IMR-90 (cell line): ENCODE measurements at regions not wholly inside any gene's neighbourhood (a gene's known extent, or its start where the extent isn't known, plus 50 kb on each side); places are given as distances from the start of the nearest gene placed in this dataset.

ENCODE experiments used
- ATAC-seq: fragments of 200-7000 bp; cut with Tn5 transposase; 2 replicates; pipeline ENCODE4 v1.9.1; 2020; ENCODE audit warnings: low read depth, mild to moderate bottlenecking, moderate library complexity
- BruUV-seq: library from RNA; stranded (reverse); fragments of 400-500 nt; replicated peaks from 2 replicates; lab custom pipeline; 2021; lab: Mats Ljungman, UMichigan
- CTCF ChIA-PET: fragments of 300-600 bp; formaldehyde crosslinking; extraction: SDS; loops from one replicate; lab custom pipeline; 2021; ENCODE audit warnings: antibody characterized with exemption; lab: Yijun Ruan, JAX
- POLR2A ChIA-PET: fragments of 300-600 bp; sonication (Branson Sonifier 250); formaldehyde crosslinking; loops from one replicate; lab custom pipeline; 2022; ENCODE audit warnings: antibody characterized with exemption; ENCODE audit not compliant: unreplicated experiment; lab: Charles Lee
- DNase-seq: peaks from one replicate; pipeline ENCODE4 v3.0.0; 2013
- H2AFZ ChIP-seq: replicated peaks from 2 replicates; pipeline ENCODE3; 2013; ENCODE audit warnings: low read length, mild to moderate bottlenecking; ENCODE audit not compliant: poor library complexity
- H2AK5ac ChIP-seq: 2 replicates; pipeline ENCODE4 v1.6.1; 2013; ENCODE audit warnings: low read depth, low read length, inconsistent platforms
- H2AK9ac ChIP-seq: replicated peaks from 2 replicates; pipeline ENCODE3; 2013; ENCODE audit warnings: mild to moderate bottlenecking, low read depth, low read length, moderate library complexity; ENCODE audit not compliant: poor library complexity
- H2BK120ac ChIP-seq: 2 replicates; pipeline ENCODE4 v1.6.1; 2013; ENCODE audit warnings: low read depth, low read length, inconsistent platforms
- H2BK15ac ChIP-seq: 3 replicates; pipeline ENCODE4 v1.6.1; 2013; ENCODE audit warnings: low read depth, low read length, inconsistent platforms
- H2BK20ac ChIP-seq: 2 replicates; pipeline ENCODE4 v1.6.1; 2013; ENCODE audit warnings: low read depth, mild to moderate bottlenecking, inconsistent platforms, low read length, moderate library complexity
- H2BK5ac ChIP-seq: 2 replicates; pipeline ENCODE4 v1.6.1; 2013; ENCODE audit warnings: mild to moderate bottlenecking, low read depth, low read length, inconsistent platforms; ENCODE audit not compliant: poor library complexity, severe bottlenecking
- H3K14ac ChIP-seq: replicated peaks from 2 replicates; pipeline ENCODE4 v1.6.1; 2013; ENCODE audit warnings: low read depth, low read length, inconsistent platforms
- H3K18ac ChIP-seq: 2 replicates; pipeline ENCODE4 v1.6.1; 2013; ENCODE audit warnings: low read depth, low read length, control low read depth
- H3K23ac ChIP-seq: 2 replicates; pipeline ENCODE4 v1.6.1; 2013; ENCODE audit warnings: low read depth, low read length, inconsistent platforms
- H3K27ac ChIP-seq: 2 replicates; pipeline ENCODE4 v1.5.1; 2013; ENCODE audit warnings: mild to moderate bottlenecking, control low read depth, low read length; ENCODE audit not compliant: insufficient read depth
- H3K27me3 ChIP-seq: 2 replicates; pipeline ENCODE4 v1.6.1; 2013; ENCODE audit warnings: low read length; ENCODE audit not compliant: control insufficient read depth, insufficient read depth
- H3K36me3 ChIP-seq: 2 replicates; pipeline ENCODE4 v1.6.1; 2013; ENCODE audit warnings: low read length, mixed read lengths; ENCODE audit not compliant: control insufficient read depth, insufficient read depth
- H3K4ac ChIP-seq: 2 replicates; pipeline ENCODE4 v1.6.1; 2013; ENCODE audit warnings: low read depth, low read length, inconsistent platforms
- H3K4me1 ChIP-seq: 2 replicates; pipeline ENCODE4 v1.6.1; 2013; ENCODE audit warnings: low read length, mixed read lengths; ENCODE audit not compliant: control insufficient read depth, insufficient read depth
- H3K4me2 ChIP-seq: 2 replicates; pipeline ENCODE4 v1.6.1; 2013; ENCODE audit warnings: low read depth, mild to moderate bottlenecking, control low read depth, low read length, moderate library complexity
- H3K4me3 ChIP-seq: 2 replicates; pipeline ENCODE4 v1.5.1; 2013; ENCODE audit warnings: low read depth, mild to moderate bottlenecking, control low read depth, low read length, moderate library complexity; ENCODE audit not compliant: insufficient read depth
- H3K56ac ChIP-seq: 2 replicates; pipeline ENCODE4 v1.6.1; 2013; ENCODE audit warnings: low read length, inconsistent platforms; ENCODE audit not compliant: insufficient read depth; ENCODE audit errors: extremely low read depth
- H3K79me1 ChIP-seq, 2 experiments: 2 replicates each; pipeline ENCODE4 v1.6.1; 2013; ENCODE audit warnings: low read length in 2 of 2, inconsistent platforms in 1 of 2, low read depth in 1 of 2
- H3K9ac ChIP-seq: 2 replicates; pipeline ENCODE4 v1.6.1; 2013; ENCODE audit warnings: low read depth, low read length, control low read depth
- H3K9me1 ChIP-seq: 2 replicates; pipeline ENCODE4 v1.6.1; 2013; ENCODE audit warnings: low read length, inconsistent platforms; ENCODE audit not compliant: insufficient read depth
- H3K9me3 ChIP-seq: 2 replicates; pipeline ENCODE4 v1.6.1; 2013; ENCODE audit warnings: low read length; ENCODE audit not compliant: control insufficient read depth, insufficient read depth
- H4K20me1 ChIP-seq: 2 replicates; pipeline ENCODE4 v1.6.1; 2013; ENCODE audit warnings: low read length, inconsistent platforms; ENCODE audit not compliant: insufficient read depth
- H4K5ac ChIP-seq: 2 replicates; pipeline ENCODE4 v1.6.1; 2013; ENCODE audit warnings: mild to moderate bottlenecking, low read depth, low read length, control low read depth
- H4K8ac ChIP-seq, 2 experiments: 2 replicates each; pipeline ENCODE4 v1.6.1; 2013; ENCODE audit warnings: low read depth in 2 of 2, low read length in 2 of 2, control low read depth in 1 of 2, inconsistent platforms in 1 of 2
- H4K91ac ChIP-seq: 2 replicates; pipeline ENCODE4 v1.6.1; 2013; ENCODE audit warnings: low read depth, low read length, inconsistent platforms; ENCODE audit not compliant: insufficient read depth
- BHLHE40 ChIP-seq: fragments of 150-350 bp; IDR thresholded peaks from 2 replicates; pipeline ENCODE4 v1.6.1; 2016; ENCODE audit warnings: mild to moderate bottlenecking, low read depth, low read length
- CEBPB ChIP-seq: IDR thresholded peaks from 2 replicates; pipeline ENCODE4 v1.6.1; 2012; ENCODE audit warnings: low read depth, low read length, improper control_type of control experiment
- CHD1 ChIP-seq: IDR thresholded peaks from 2 replicates; pipeline ENCODE4 v1.6.1; 2012; ENCODE audit warnings: low read depth, low read length, improper control_type of control experiment
- FOS ChIP-seq: fragments of 150-350 bp; IDR thresholded peaks from 2 replicates; pipeline ENCODE4 v1.6.1; 2016; ENCODE audit warnings: low read depth, low read length
- MAFK ChIP-seq: IDR thresholded peaks from 2 replicates; pipeline ENCODE4 v1.6.1; 2012; ENCODE audit warnings: low read depth, low read length, improper control_type of control experiment
- MAZ ChIP-seq: IDR thresholded peaks from 2 replicates; pipeline ENCODE4 v1.6.1; 2012; ENCODE audit warnings: low read depth, mild to moderate bottlenecking, low read length, improper control_type of control experiment, moderate library complexity, borderline replicate concordance
- MXI1 ChIP-seq: IDR thresholded peaks from 2 replicates; pipeline ENCODE4 v1.6.1; 2012; ENCODE audit warnings: low read depth, mild to moderate bottlenecking, low read length, moderate library complexity, borderline replicate concordance
- NFE2L2 ChIP-seq: fragments of 150-350 bp; IDR thresholded peaks from 2 replicates; pipeline ENCODE4 v1.6.1; 2016; ENCODE audit warnings: low read depth, mild to moderate bottlenecking, low read length
- POLR2A ChIP-seq: IDR thresholded peaks from 2 replicates; pipeline ENCODE4 v1.6.1; 2012; ENCODE audit warnings: mild to moderate bottlenecking, low read depth, low read length
- RAD21 ChIP-seq: IDR thresholded peaks from 2 replicates; pipeline ENCODE4 v1.6.1; 2012; ENCODE audit warnings: low read length, improper control_type of control experiment
- RCOR1 ChIP-seq: IDR thresholded peaks from 2 replicates; pipeline ENCODE4 v1.6.1; 2012; ENCODE audit warnings: mild to moderate bottlenecking, low read length, improper control_type of control experiment; ENCODE audit not compliant: insufficient replicate concordance
- RFX5 ChIP-seq: IDR thresholded peaks from 2 replicates; pipeline ENCODE4 v1.8.0; 2012; ENCODE audit warnings: low read depth, mild to moderate bottlenecking, low read length, moderate library complexity
- SMC3 ChIP-seq: fragments of 150-350 bp; IDR thresholded peaks from 2 replicates; pipeline ENCODE4 v1.6.1; 2016; ENCODE audit warnings: low read depth, mild to moderate bottlenecking, antibody characterized with exemption, low read length, moderate library complexity
- WGBS, 2 experiments: methylation state at CpG; one replicate each; pipeline versions ENCODE4 v1.1.5 to v1.1.7; 2013; ENCODE audit warnings: missing lambda C conversion rate in 2 of 2; ENCODE audit not compliant: insufficient read length in 1 of 2; ENCODE audit errors: extremely low coverage in 2 of 2; 5-methylcytosine and 5-hydroxymethylcytosine counted together
- dilution Hi-C: fragments of 300-500 bp; cut with HindIII; formaldehyde crosslinking; loops from one replicate; pipeline ENCODE4 v1.14.3; 2018; ENCODE audit warnings: low sequenced_read_pairs; ENCODE audit not compliant: unreplicated experiment
- in situ Hi-C: fragments of 300-500 bp; cut with MboI; formaldehyde crosslinking; loops from 3 replicates; pipeline ENCODE4 v1.14.3; 2019; ENCODE audit warnings: low sequenced_read_pairs, inconsistent platforms, mixed read lengths
- intact Hi-C: fragments of 100-400 bp; cut with micrococcal nuclease; formaldehyde crosslinking; loops from 2 replicates; pipeline ENCODE4 v1.10.0; 2022
- TF ChIP-seq, protein P1 (sequence below): fragments of 150-350 bp; IDR thresholded peaks from 2 replicates; pipeline ENCODE4 v1.6.1; 2016; ENCODE audit warnings: low read depth, mild to moderate bottlenecking, low read length, moderate library complexity, borderline replicate concordance
- TF ChIP-seq, protein P2 (sequence below): fragments of 150-350 bp; IDR thresholded peaks from 2 replicates; pipeline ENCODE4 v1.6.1; 2017; ENCODE audit warnings: mild to moderate bottlenecking, antibody characterized with exemption, low read length, low read depth
- TF ChIP-seq, protein P3 (sequence below): conservative IDR thresholded peaks from 2 replicates; pipeline ENCODE4 v1.5.1; 2012; ENCODE audit warnings: mild to moderate bottlenecking, low read depth, low read length, improper control_type of control experiment

DNA sequence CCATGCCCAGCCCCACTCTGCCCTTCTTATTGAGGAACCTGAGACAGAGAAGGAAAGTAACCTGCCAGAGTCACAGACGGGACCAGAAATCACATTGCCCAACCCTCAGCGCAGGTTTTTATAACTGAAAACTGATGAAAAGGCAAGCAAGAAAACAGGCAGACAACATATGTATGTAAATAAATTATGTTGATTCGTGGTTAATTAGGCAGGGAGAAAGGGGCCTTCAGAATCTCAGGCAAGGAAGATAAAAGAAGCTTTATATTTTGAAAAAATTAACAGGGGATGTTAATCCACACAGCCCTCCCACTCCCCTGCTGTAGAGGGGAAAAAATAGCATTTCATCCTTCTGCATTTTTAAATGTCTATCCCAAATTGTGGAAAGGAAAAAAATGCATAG, 378.5 kb downstream of the PIK3C3 start:
- no peak for ATAC-seq
- H3K27ac ChIP-seq = no peak overlapping the region

More for the DNA sequence above, 378.5 kb downstream of the PIK3C3 start:
- Histone ChIP-seq H2BK15ac (no peak overlapping the region), H3K56ac (no peak overlapping the region), H2AK9ac (no peak overlapping the region), H4K8ac (no peak overlapping the region), H3K9me1 (no peaks in the 10 kb centered on the region), H3K36me3 (no peaks in the 10 kb centered on the region), H3K4me1 (no peaks in the 10 kb centered on the region), H3K4me2 (no peak overlapping the region), H3K18ac (no peak overlapping the region), H4K5ac (no peak overlapping the region), H3K23ac (no peak overlapping the region), H2BK20ac (no peak overlapping the region), H3K79me1 (no peaks in the 10 kb centered on the region), H3K9me3 (peaks cover 2% of the 10 kb centered on the region; the same call in 1 of the 2 replicates), H3K9ac (no peak overlapping the region), H3K14ac (no peak overlapping the region), H2AFZ (no peak overlapping the region), H3K4ac (no peak overlapping the region), H4K91ac (no peak overlapping the region), H3K27me3 (no peaks in the 10 kb centered on the region), H2AK5ac (no peak overlapping the region), H2BK5ac (no peak overlapping the region), H2BK120ac (no peak overlapping the region), H4K20me1 (no peaks in the 10 kb centered on the region), H3K4me3 (no peak overlapping the region)
- DNase-seq = no peak
- intact Hi-C loops = no loop called here
- BruUV-seq = no TSS peak
- in situ Hi-C loops = no loop called here
- TF ChIP-seq BHLHE40 (no peak), MAZ (no peak), NFE2L2 (no peak), POLR2A (no peak), RFX5 (no peak), CHD1 (no peak), RCOR1 (no peak), RAD21 (no peak), CEBPB (no peak), MAFK (no peak), SMC3 (no peak), FOS (no peak), MXI1 (no peak)
- TF ChIP-seq, protein P1, sequence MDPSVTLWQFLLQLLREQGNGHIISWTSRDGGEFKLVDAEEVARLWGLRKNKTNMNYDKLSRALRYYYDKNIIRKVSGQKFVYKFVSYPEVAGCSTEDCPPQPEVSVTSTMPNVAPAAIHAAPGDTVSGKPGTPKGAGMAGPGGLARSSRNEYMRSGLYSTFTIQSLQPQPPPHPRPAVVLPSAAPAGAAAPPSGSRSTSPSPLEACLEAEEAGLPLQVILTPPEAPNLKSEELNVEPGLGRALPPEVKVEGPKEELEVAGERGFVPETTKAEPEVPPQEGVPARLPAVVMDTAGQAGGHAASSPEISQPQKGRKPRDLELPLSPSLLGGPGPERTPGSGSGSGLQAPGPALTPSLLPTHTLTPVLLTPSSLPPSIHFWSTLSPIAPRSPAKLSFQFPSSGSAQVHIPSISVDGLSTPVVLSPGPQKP = no peak
- TF ChIP-seq, protein P2, sequence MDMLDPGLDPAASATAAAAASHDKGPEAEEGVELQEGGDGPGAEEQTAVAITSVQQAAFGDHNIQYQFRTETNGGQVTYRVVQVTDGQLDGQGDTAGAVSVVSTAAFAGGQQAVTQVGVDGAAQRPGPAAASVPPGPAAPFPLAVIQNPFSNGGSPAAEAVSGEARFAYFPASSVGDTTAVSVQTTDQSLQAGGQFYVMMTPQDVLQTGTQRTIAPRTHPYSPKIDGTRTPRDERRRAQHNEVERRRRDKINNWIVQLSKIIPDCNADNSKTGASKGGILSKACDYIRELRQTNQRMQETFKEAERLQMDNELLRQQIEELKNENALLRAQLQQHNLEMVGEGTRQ = no peak
- TF ChIP-seq, protein P3, sequence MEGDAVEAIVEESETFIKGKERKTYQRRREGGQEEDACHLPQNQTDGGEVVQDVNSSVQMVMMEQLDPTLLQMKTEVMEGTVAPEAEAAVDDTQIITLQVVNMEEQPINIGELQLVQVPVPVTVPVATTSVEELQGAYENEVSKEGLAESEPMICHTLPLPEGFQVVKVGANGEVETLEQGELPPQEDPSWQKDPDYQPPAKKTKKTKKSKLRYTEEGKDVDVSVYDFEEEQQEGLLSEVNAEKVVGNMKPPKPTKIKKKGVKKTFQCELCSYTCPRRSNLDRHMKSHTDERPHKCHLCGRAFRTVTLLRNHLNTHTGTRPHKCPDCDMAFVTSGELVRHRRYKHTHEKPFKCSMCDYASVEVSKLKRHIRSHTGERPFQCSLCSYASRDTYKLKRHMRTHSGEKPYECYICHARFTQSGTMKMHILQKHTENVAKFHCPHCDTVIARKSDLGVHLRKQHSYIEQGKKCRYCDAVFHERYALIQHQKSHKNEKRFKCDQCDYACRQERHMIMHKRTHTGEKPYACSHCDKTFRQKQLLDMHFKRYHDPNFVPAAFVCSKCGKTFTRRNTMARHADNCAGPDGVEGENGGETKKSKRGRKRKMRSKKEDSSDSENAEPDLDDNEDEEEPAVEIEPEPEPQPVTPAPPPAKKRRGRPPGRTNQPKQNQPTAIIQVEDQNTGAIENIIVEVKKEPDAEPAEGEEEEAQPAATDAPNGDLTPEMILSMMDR = no peak
- no CpG with 5 or more reads among the region's 3 CpGs for WGBS, 2 experiments
- ChIA-PET CTCF (no interaction called here), POLR2A (no interaction called here)
- dilution Hi-C loops = no loop called here
